Smooth muscle cell (in vitro differentiated cells): ENCODE measurements at regions not wholly inside any gene's neighbourhood (a gene's known extent, or its start where the extent isn't known, plus 50 kb on each side); places are given as distances from the start of the nearest gene placed in this dataset. TPM values are rescaled to one million over a fixed set of nuclear protein-coding genes. Genes with fewer than 3 reads are reported as not detected.

ENCODE experiments used
- DNase-seq: peaks from one replicate; lab custom pipeline; 2025; ENCODE audit not compliant: unreplicated experiment; lab: John Stamatoyannopoulos, UW
- H2AFZ ChIP-seq: fragments of 200-600 bp; sonication (generic); 2 replicates; pipeline ENCODE4 v1.6.0; 2016; ENCODE audit warnings: antibody characterized with exemption, low read depth, mild to moderate bottlenecking
- H3F3A ChIP-seq: fragments of 200-600 bp; sonication (generic); 2 replicates; pipeline ENCODE4 v1.6.0; 2017; ENCODE audit warnings: antibody characterized with exemption, low read depth
- H3K27ac ChIP-seq: fragments of 200-600 bp; sonication (generic); 2 replicates; pipeline ENCODE4 v1.5.1; 2016; ENCODE audit warnings: low read depth, mild to moderate bottlenecking
- H3K27me3 ChIP-seq: fragments of 200-600 bp; sonication (generic); 2 replicates; pipeline ENCODE4 v1.6.1; 2016; ENCODE audit warnings: low read depth, mild to moderate bottlenecking
- H3K36me3 ChIP-seq: fragments of 200-600 bp; sonication (generic); 2 replicates; pipeline ENCODE4 v1.5.1; 2016; ENCODE audit warnings: low read depth
- H3K4me1 ChIP-seq: fragments of 200-600 bp; sonication (generic); 2 replicates; pipeline ENCODE4 v1.5.1; 2016; ENCODE audit warnings: low read depth
- H3K4me2 ChIP-seq: fragments of 200-600 bp; sonication (generic); 2 replicates; pipeline ENCODE4 v1.6.0; 2016; ENCODE audit warnings: mild to moderate bottlenecking
- H3K4me3 ChIP-seq: fragments of 200-600 bp; sonication (generic); 2 replicates; pipeline ENCODE4 v1.5.1; 2016; ENCODE audit warnings: mild to moderate bottlenecking
- H3K79me2 ChIP-seq: fragments of 200-600 bp; sonication (generic); 2 replicates; pipeline ENCODE4 v1.6.0; 2016; ENCODE audit warnings: low read depth, mild to moderate bottlenecking
- H3K9ac ChIP-seq: fragments of 200-600 bp; sonication (generic); 2 replicates; pipeline ENCODE4 v1.6.0; 2016; ENCODE audit warnings: low read depth
- H3K9me3 ChIP-seq: fragments of 200-600 bp; sonication (generic); replicated peaks from 2 replicates; pipeline ENCODE4 v1.5.1; 2016; ENCODE audit warnings: low read depth
- H4K20me1 ChIP-seq: fragments of 200-600 bp; sonication (generic); 2 replicates; pipeline ENCODE4 v1.6.0; 2016; ENCODE audit warnings: low read depth
- CTCF ChIP-seq: fragments of 200-600 bp; sonication (generic); IDR thresholded peaks from 2 replicates; pipeline ENCODE4 v1.5.1; 2017; ENCODE audit warnings: borderline replicate concordance, mild to moderate bottlenecking, antibody characterized with exemption; ENCODE audit not compliant: insufficient read depth, poor library complexity, severe bottlenecking
- WGBS: methylation state at CpG from one replicate; pipeline ENCODE4 v1.1.7; 2016; ENCODE audit warnings: low lambda C conversion rate; 5-methylcytosine and 5-hydroxymethylcytosine counted together
- microRNA counts: library from miRNA; unstranded; fragments of <30 nt; microRNA quantifications from one replicate; lab custom pipeline; 2016
- microRNA-seq: library from miRNA; unstranded; fragments of <30 nt; microRNA quantifications from one replicate; pipeline ENCODE4, GENCODE V29; 2016; ENCODE audit warnings: borderline number of aligned reads
- small RNA-seq: library from RNA; depleted of rRNA; stranded (forward); fragments of <200 nt; gene quantifications from one replicate; pipeline ENCODE3, GENCODE V24; 2014

DNA sequence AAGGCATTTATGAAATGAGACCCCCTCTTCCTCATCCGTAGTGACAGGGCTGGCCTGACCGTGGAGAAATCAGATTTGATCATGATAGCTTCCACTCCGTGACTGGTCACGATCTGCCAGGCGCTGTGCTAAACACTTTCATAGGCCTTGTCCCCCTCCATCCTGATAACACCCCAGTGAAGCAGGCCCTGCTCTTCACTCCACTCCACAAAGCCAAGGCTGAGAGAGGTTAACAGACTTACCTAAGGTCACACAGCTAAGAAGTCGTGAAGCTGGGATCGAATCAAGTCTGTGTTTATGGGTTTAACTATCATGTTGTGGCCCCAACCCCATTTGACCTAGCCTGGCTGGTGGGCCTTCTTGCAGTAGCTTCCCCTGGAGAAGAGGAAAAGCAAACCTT is 53.3 kb upstream of the IL17B start:
- H3K79me2 ChIP-seq = no peaks in the 10 kb centered on the region
- no peak overlapping the region for H3K4me2 ChIP-seq
- TF ChIP-seq CTCF = no peak
- no peak overlapping the region for H2AFZ ChIP-seq
- WGBS = 74% methylated on average over 7 of the region's 7 CpGs
- H3K27me3 ChIP-seq = no peaks in the 10 kb centered on the region
- H3K4me3 ChIP-seq = no peak overlapping the region
- H3K9ac ChIP-seq = no peak overlapping the region
- H3K36me3 ChIP-seq = no peaks in the 10 kb centered on the region
- DNase-seq = no peak
- H3K27ac ChIP-seq = peak overlapping the region; percentile 62
- H3K4me1 ChIP-seq = no peaks in the 10 kb centered on the region
- peaks cover 70% of the 10 kb centered on the region for H3F3A ChIP-seq
- H4K20me1 ChIP-seq = peaks cover 7% of the 10 kb centered on the region
- no peaks in the 10 kb centered on the region for H3K9me3 ChIP-seq

GRCh38 chr5:149429839-149430721 is 51.0 kb upstream of the IL17B start:
- H3K4me2 ChIP-seq = no peak overlapping the region
- 59% methylated on average over 15 of the region's 15 CpGs for WGBS
- no peak for DNase-seq
- peaks cover 15% of the 10 kb centered on the region for H3K79me2 ChIP-seq
- H3K36me3 ChIP-seq = no peaks in the 10 kb centered on the region
- H3K4me1 ChIP-seq = no peaks in the 10 kb centered on the region
- no peak overlapping the region for H2AFZ ChIP-seq
- peak; percentile 17 for TF ChIP-seq CTCF
- peak overlapping the region; percentile 95 for H3K27ac ChIP-seq
- no peaks in the 10 kb centered on the region for H3K9me3 ChIP-seq
- H3K9ac ChIP-seq = no peak overlapping the region
- H3K27me3 ChIP-seq = no peaks in the 10 kb centered on the region
- H3K4me3 ChIP-seq = no peak overlapping the region
- H4K20me1 ChIP-seq = peaks cover 7% of the 10 kb centered on the region
- peaks cover 84% of the 10 kb centered on the region for H3F3A ChIP-seq

MicroRNAs encoded in the stretch of these regions (microRNA counts, 767-probe panel; counts per million panel counts)
- microRNA hsa-miR-145-5p (lab: Ali Mortazavi, UCI) = 11,639 counts per million, percentile 93 among the panel's probes with 10 or more counts

Small RNAs in the stretch of these regions (microRNA-seq; reads per million reads assigned to microRNA genes)
- 2,914 reads per million, percentile 86 among the genes with 10 or more reads in this experiment for gene MIR145

Small RNAs in the stretch of these regions (small RNA-seq; reads per million reads assigned to genes)
- not detected for gene MIR145
